ENCODE measurements at regions not wholly inside any gene's neighbourhood (a gene's known extent, or its start where the extent isn't known, plus 50 kb on each side); places are given as distances from the start of the nearest gene placed in this dataset.
"Not testable (repeated sequence)": the region's sequence is repeated elsewhere in the genome, so short reads cannot be mapped to it uniquely, and the experiment has no call there.

GRCh38 chr2:239802185-239802649, 222.9 kb downstream of the NDUFA10 start:
- Histone ChIP-seq H3K9me3 (ENCODE audit: control insufficient read depth, insufficient read depth, low read length) (no peaks in the 10 kb centered on the region), H3K27me3 (ENCODE audit: control insufficient read depth, insufficient read depth, low read length) (no peaks in the 10 kb centered on the region), H3K27ac (ENCODE audit: low read depth, low read length) (no peak overlapping the region), H3K4me1 (ENCODE audit: control insufficient read depth, insufficient read depth, low read length) (peaks cover 27% of the 10 kb centered on the region), H3K4me3 (ENCODE audit: low read depth, low read length) (no peak overlapping the region), H3K36me3 (ENCODE audit: control insufficient read depth, insufficient read depth, low read length) (no peaks in the 10 kb centered on the region)
- no peak for DNase-seq (ENCODE audit: low read depth in 4 of 6, low spot score in 6 of 6)
- WGBS (ENCODE audit: insufficient coverage) = 86% methylated on average over 20 of the region's 21 CpGs

- 81% methylated on average over 20 of the region's 22 CpGs for WGBS (ENCODE audit: insufficient coverage)
- Histone ChIP-seq H3K36me3 (ENCODE audit: control insufficient read depth, insufficient read depth, low read length) (no peaks in the 10 kb centered on the region), H3K9me3 (ENCODE audit: control insufficient read depth, insufficient read depth, low read length) (no peaks in the 10 kb centered on the region), H3K27me3 (ENCODE audit: control insufficient read depth, insufficient read depth, low read length) (no peaks in the 10 kb centered on the region), H3K4me1 (ENCODE audit: control insufficient read depth, insufficient read depth, low read length) (peaks cover 27% of the 10 kb centered on the region), H3K4me3 (ENCODE audit: low read depth, low read length) (no peak overlapping the region), H3K27ac (ENCODE audit: low read depth, low read length) (no peak overlapping the region)
- DNase-seq (ENCODE audit: low read depth in 4 of 6, low spot score in 6 of 6) = peak in 2 of 6 donors; percentile 55 to 67
These were observed 223.5 kb downstream of the NDUFA10 start for GRCh38 chr2:239801404-239802184.

- peaks cover 27% of the 10 kb centered on the region for H3K4me1 ChIP-seq (ENCODE audit: control insufficient read depth, insufficient read depth, low read length)
- no peak for DNase-seq (ENCODE audit: low read depth in 4 of 6, low spot score in 6 of 6)
- no peak overlapping the region for H3K27ac ChIP-seq (ENCODE audit: low read depth, low read length)
- no peaks in the 10 kb centered on the region for H3K36me3 ChIP-seq (ENCODE audit: control insufficient read depth, insufficient read depth, low read length)
- H3K27me3 ChIP-seq (ENCODE audit: control insufficient read depth, insufficient read depth, low read length) = no peaks in the 10 kb centered on the region
- H3K9me3 ChIP-seq (ENCODE audit: control insufficient read depth, insufficient read depth, low read length) = no peaks in the 10 kb centered on the region
- no peak overlapping the region for H3K4me3 ChIP-seq (ENCODE audit: low read depth, low read length)
- 86% methylated on average over 13 of the region's 22 CpGs for WGBS (ENCODE audit: insufficient coverage)
These were observed 224.3 kb downstream of the NDUFA10 start for GRCh38 chr2:239800785-239801386.

GRCh38 chr2:239797316-239797715, 227.8 kb downstream of the NDUFA10 start:
- no peak for DNase-seq (ENCODE audit: low read depth in 4 of 6, low spot score in 6 of 6)
- H3K27me3 ChIP-seq (ENCODE audit: control insufficient read depth, insufficient read depth, low read length) = no peaks in the 10 kb centered on the region
- no peak overlapping the region for H3K27ac ChIP-seq (ENCODE audit: low read depth, low read length)
- H3K4me1 ChIP-seq (ENCODE audit: control insufficient read depth, insufficient read depth, low read length) = peaks cover 13% of the 10 kb centered on the region
- no peaks in the 10 kb centered on the region for H3K36me3 ChIP-seq (ENCODE audit: control insufficient read depth, insufficient read depth, low read length)
- no peaks in the 10 kb centered on the region for H3K9me3 ChIP-seq (ENCODE audit: control insufficient read depth, insufficient read depth, low read length)
- H3K4me3 ChIP-seq (ENCODE audit: low read depth, low read length) = no peak overlapping the region

GRCh38 chr2:239795761-239796160, 229.4 kb downstream of the NDUFA10 start:
- not testable (repeated sequence) for H3K36me3 ChIP-seq (ENCODE audit: control insufficient read depth, insufficient read depth, low read length); DNase-seq (ENCODE audit: low read depth in 4 of 6, low spot score in 6 of 6); H3K27ac ChIP-seq (ENCODE audit: low read depth, low read length); H3K9me3 ChIP-seq (ENCODE audit: control insufficient read depth, insufficient read depth, low read length); H3K4me3 ChIP-seq (ENCODE audit: low read depth, low read length); H3K27me3 ChIP-seq (ENCODE audit: control insufficient read depth, insufficient read depth, low read length)
- peaks cover 14% of the 10 kb centered on the region for H3K4me1 ChIP-seq (ENCODE audit: control insufficient read depth, insufficient read depth, low read length)
- 88% methylated on average over 7 of the region's 17 CpGs for WGBS (ENCODE audit: insufficient coverage)

- Histone ChIP-seq H3K4me1 (ENCODE audit: control insufficient read depth, insufficient read depth, low read length) (peaks cover 14% of the 10 kb centered on the region), H3K27me3 (ENCODE audit: control insufficient read depth, insufficient read depth, low read length) (no peaks in the 10 kb centered on the region), H3K9me3 (ENCODE audit: control insufficient read depth, insufficient read depth, low read length) (no peaks in the 10 kb centered on the region), H3K4me3 (ENCODE audit: low read depth, low read length) (no peak overlapping the region), H3K36me3 (ENCODE audit: control insufficient read depth, insufficient read depth, low read length) (no peaks in the 10 kb centered on the region), H3K27ac (ENCODE audit: low read depth, low read length) (no peak overlapping the region)
- 96% methylated on average over 5 of the region's 7 CpGs for WGBS (ENCODE audit: insufficient coverage)
- no peak for DNase-seq (ENCODE audit: low read depth in 4 of 6, low spot score in 6 of 6)
These were observed 231.3 kb downstream of the NDUFA10 start for GRCh38 chr2:239793836-239794235.

GRCh38 chr2:239793086-239793485, 232.1 kb downstream of the NDUFA10 start:
- 94% methylated on average over 3 of the region's 5 CpGs for WGBS (ENCODE audit: insufficient coverage)

GRCh38 chr2:239792405-239793084, 232.6 kb downstream of the NDUFA10 start:
- no peak for DNase-seq (ENCODE audit: low read depth in 4 of 6, low spot score in 6 of 6)

More at GRCh38 chr2:239793086-239793485, 232.1 kb downstream of the NDUFA10 start:
- Histone ChIP-seq H3K27ac (ENCODE audit: low read depth, low read length) (no peak overlapping the region), H3K9me3 (ENCODE audit: control insufficient read depth, insufficient read depth, low read length) (no peaks in the 10 kb centered on the region), H3K36me3 (ENCODE audit: control insufficient read depth, insufficient read depth, low read length) (no peaks in the 10 kb centered on the region), H3K4me1 (ENCODE audit: control insufficient read depth, insufficient read depth, low read length) (peaks cover 14% of the 10 kb centered on the region), H3K4me3 (ENCODE audit: low read depth, low read length) (no peak overlapping the region), H3K27me3 (ENCODE audit: control insufficient read depth, insufficient read depth, low read length) (no peaks in the 10 kb centered on the region)
- no peak for DNase-seq (ENCODE audit: low read depth in 4 of 6, low spot score in 6 of 6)

GRCh38 chr2:239791526-239792404, 233.4 kb downstream of the NDUFA10 start:
- DNase-seq (ENCODE audit: low read depth in 4 of 6, low spot score in 6 of 6) = peak in 1 of 6 donors; percentile 68
- Histone ChIP-seq H3K27ac (ENCODE audit: low read depth, low read length) (no peak overlapping the region), H3K9me3 (ENCODE audit: control insufficient read depth, insufficient read depth, low read length) (no peaks in the 10 kb centered on the region), H3K36me3 (ENCODE audit: control insufficient read depth, insufficient read depth, low read length) (no peaks in the 10 kb centered on the region), H3K4me3 (ENCODE audit: low read depth, low read length) (no peak overlapping the region), H3K4me1 (ENCODE audit: control insufficient read depth, insufficient read depth, low read length) (peaks cover 14% of the 10 kb centered on the region), H3K27me3 (ENCODE audit: control insufficient read depth, insufficient read depth, low read length) (no peaks in the 10 kb centered on the region)
- WGBS (ENCODE audit: insufficient coverage) = 43% methylated on average over 14 of the region's 22 CpGs

More at GRCh38 chr2:239792405-239793084, 232.6 kb downstream of the NDUFA10 start:
- WGBS (ENCODE audit: insufficient coverage) = 74% methylated on average over 15 of the region's 18 CpGs
- Histone ChIP-seq H3K4me1 (ENCODE audit: control insufficient read depth, insufficient read depth, low read length) (peaks cover 14% of the 10 kb centered on the region), H3K27ac (ENCODE audit: low read depth, low read length) (no peak overlapping the region), H3K27me3 (ENCODE audit: control insufficient read depth, insufficient read depth, low read length) (no peaks in the 10 kb centered on the region), H3K4me3 (ENCODE audit: low read depth, low read length) (no peak overlapping the region), H3K36me3 (ENCODE audit: control insufficient read depth, insufficient read depth, low read length) (no peaks in the 10 kb centered on the region), H3K9me3 (ENCODE audit: control insufficient read depth, insufficient read depth, low read length) (no peaks in the 10 kb centered on the region)

Measured in spinal cord (tissue), 9 donors.